Ascending aorta (tissue), 2 donors: ENCODE measurements at regions not wholly inside any gene's neighbourhood (a gene's known extent, or its start where the extent isn't known, plus 50 kb on each side); places are given as distances from the start of the nearest gene placed in this dataset.

Experiments
- DNase-seq, 2 donors: peaks; one replicate each; pipeline ENCODE4 v3.0.0-alpha.2; 2019; ENCODE audit warnings: low spot score in 2 of 2
- H3K27ac ChIP-seq, 2 donors: fragments of 200-600 bp; sonication (generic); one replicate each; pipeline ENCODE4 v1.5.1; 2016 to 2017; ENCODE audit warnings: mild to moderate bottlenecking in 1 of 2
- H3K27me3 ChIP-seq: fragments of 200-600 bp; sonication (generic); one replicate; pipeline ENCODE4 v1.5.1; 2017
- H3K36me3 ChIP-seq, 2 donors: fragments of 200-600 bp; sonication (generic); one replicate each; pipeline ENCODE4 v1.5.1; 2016
- H3K4me1 ChIP-seq, 2 donors: fragments of 200-600 bp; sonication (generic); one replicate each; pipeline ENCODE4 v1.5.1; 2016 to 2017; ENCODE audit warnings: mild to moderate bottlenecking in 1 of 2
- H3K4me3 ChIP-seq, 2 donors: fragments of 200-600 bp; sonication (generic); one replicate each; pipeline ENCODE4 v1.5.1; 2016 to 2017; ENCODE audit warnings: mild to moderate bottlenecking in 1 of 2
- H3K9me3 ChIP-seq, 2 donors: fragments of 200-600 bp; sonication (generic); one replicate each; pipeline ENCODE4 v1.5.1; 2016
- CTCF ChIP-seq, 3 experiments: fragments of 200-600 bp in 2 of 3; fragments of 450-650 bp in 1 of 3; sonication (generic) in 2 of 3; IDR thresholded peaks; one replicate each; pipeline ENCODE4 v1.5.1; 2016 to 2019; ENCODE audit warnings: antibody characterized with exemption in 3 of 3, mild to moderate bottlenecking in 1 of 3, moderate library complexity in 1 of 3
- intact Hi-C: fragments of 100-400 bp; cut with DNase I; formaldehyde crosslinking; loops from one replicate; pipeline ENCODE4 v1.15.1; 2023

- intact Hi-C loops: no loop called here
- Histone ChIP-seq H3K9me3 (no peaks in the 10 kb centered on the region), H3K36me3 (no peaks in the 10 kb centered on the region), H3K4me1 (no peaks in the 10 kb centered on the region), H3K4me3 (no peak overlapping the region), H3K27me3 (no peaks in the 10 kb centered on the region), H3K27ac (no peak overlapping the region)
- DNase-seq: no peak
- no peak for TF ChIP-seq CTCF (IDR thresholded peaks at IDR 0.05)
Measured at GRCh38 chr12:16955083-16955657, 349.2 kb upstream of the LMO3 start.

GRCh38 chr12:16949871-16950667, 344.1 kb upstream of the LMO3 start:
- Histone ChIP-seq H3K4me3 (no peak overlapping the region), H3K9me3 (no peaks in the 10 kb centered on the region), H3K27me3 (no peaks in the 10 kb centered on the region), H3K27ac (no peak overlapping the region), H3K36me3 (no peaks in the 10 kb centered on the region), H3K4me1 (no peaks in the 10 kb centered on the region)
- DNase-seq: no peak
- intact Hi-C loops: no loop called here
- TF ChIP-seq CTCF (IDR thresholded peaks at IDR 0.05): no peak

- intact Hi-C loops: no loop called here
- DNase-seq: no peak
- no peak overlapping the region for H3K4me3 ChIP-seq
- no peaks in the 10 kb centered on the region for H3K4me1 ChIP-seq
- H3K36me3 ChIP-seq: no peaks in the 10 kb centered on the region
- no peaks in the 10 kb centered on the region for H3K27me3 ChIP-seq
- no peaks in the 10 kb centered on the region for H3K9me3 ChIP-seq
- no peak overlapping the region for H3K27ac ChIP-seq
- no peak for TF ChIP-seq CTCF (IDR thresholded peaks at IDR 0.05)
Measured at GRCh38 chr12:16949371-16949770, 343.4 kb upstream of the LMO3 start.

- intact Hi-C loops: no loop called here
- Histone ChIP-seq H3K27ac (no peak overlapping the region), H3K27me3 (no peaks in the 10 kb centered on the region), H3K4me1 (no peaks in the 10 kb centered on the region), H3K36me3 (no peaks in the 10 kb centered on the region), H3K4me3 (no peak overlapping the region), H3K9me3 (no peaks in the 10 kb centered on the region)
- no peak for DNase-seq
- TF ChIP-seq CTCF (IDR thresholded peaks at IDR 0.05): no peak
Measured at GRCh38 chr12:16946704-16947103, 340.7 kb upstream of the LMO3 start.

- Histone ChIP-seq H3K27ac (no peak overlapping the region), H3K9me3 (peaks cover 0 to 3% of the 10 kb centered on the region in 2 donors)
- intact Hi-C loops: no loop called here
Measured at GRCh38 chr12:16939871-16940306, 333.9 kb upstream of the LMO3 start.

More at GRCh38 chr12:16939871-16940306, 333.9 kb upstream of the LMO3 start:
- no peak overlapping the region for H3K4me3 ChIP-seq
- no peaks in the 10 kb centered on the region for H3K4me1 ChIP-seq
- no peak for TF ChIP-seq CTCF (IDR thresholded peaks at IDR 0.05)
- no peaks in the 10 kb centered on the region for H3K36me3 ChIP-seq
- no peaks in the 10 kb centered on the region for H3K27me3 ChIP-seq
- no peak for DNase-seq
